ENCODE measurements at regions not wholly inside any gene's neighbourhood (a gene's known extent, or its start where the extent isn't known, plus 50 kb on each side); places are given as distances from the start of the nearest gene placed in this dataset.

- Histone ChIP-seq H3K27ac (no peak overlapping the region), H3K4me3 (no peak overlapping the region)
- TF ChIP-seq CTCF (IDR thresholded peaks at IDR 0.05), result no peak
- TF ChIP-seq POLR2A (IDR thresholded peaks at IDR 0.05), result no peak
Observed at GRCh38 chr2:18824325-18824790, 235.0 kb upstream of the NT5C1B start.

GRCh38 chr2:18821431-18821830 is 232.1 kb upstream of the NT5C1B start:
- intact Hi-C loops (cut with DNase I), result no loop called here
- ATAC-seq, result no peak
- no peak overlapping the region for H3K4me3 ChIP-seq
- TF ChIP-seq CTCF (IDR thresholded peaks at IDR 0.05) (no peak), POLR2A (IDR thresholded peaks at IDR 0.05) (no peak)
- H3K4me1 ChIP-seq, result peaks cover 0 to 6% (median 0%) of the 10 kb centered on the region in 12 donors
- no peaks in the 10 kb centered on the region for H3K27me3 ChIP-seq
- no peak overlapping the region for H3K27ac ChIP-seq
- DNase-seq, result no peak
- 58 to 73% (median 63%) methylated on average over 1 of the region's 1 CpG for WGBS, 4 donors
- H3K9me3 ChIP-seq, result no peaks in the 10 kb centered on the region
- no peaks in the 10 kb centered on the region for H3K36me3 ChIP-seq

More at GRCh38 chr2:18824325-18824790, 235.0 kb upstream of the NT5C1B start:
- Histone ChIP-seq H3K9me3 (no peaks in the 10 kb centered on the region), H3K27me3 (no peaks in the 10 kb centered on the region), H3K36me3 (no peaks in the 10 kb centered on the region), H3K4me1 (peaks cover 0 to 7% (median 2%) of the 10 kb centered on the region in 12 donors)
- 70 to 84% (median 79%) methylated on average over 2 of the region's 2 CpGs for WGBS, 4 donors
- intact Hi-C loops (cut with DNase I), result no loop called here
- ATAC-seq (no peak), DNase-seq (no peak)

- H3K4me1 ChIP-seq, result peaks cover 0 to 6% (median 0%) of the 10 kb centered on the region in 12 donors
- no peaks in the 10 kb centered on the region for H3K36me3 ChIP-seq
- H3K4me3 ChIP-seq, result no peak overlapping the region
- no peak for ATAC-seq
- no peaks in the 10 kb centered on the region for H3K9me3 ChIP-seq
- no peaks in the 10 kb centered on the region for H3K27me3 ChIP-seq
- TF ChIP-seq POLR2A (IDR thresholded peaks at IDR 0.05) (no peak), CTCF (IDR thresholded peaks at IDR 0.05) (no peak)
- intact Hi-C loops (cut with DNase I), result no loop called here
- DNase-seq, result no peak
- 66 to 73% (median 70%) methylated on average over 1 of the region's 1 CpG for WGBS, 4 donors
- no peak overlapping the region for H3K27ac ChIP-seq
Observed at GRCh38 chr2:18820966-18821365, 231.6 kb upstream of the NT5C1B start.

- DNase-seq (no peak), ATAC-seq (no peak)
- Histone ChIP-seq H3K4me1 (peaks cover 0 to 2% (median 0%) of the 10 kb centered on the region in 12 donors), H3K36me3 (no peaks in the 10 kb centered on the region), H3K4me3 (no peak overlapping the region), H3K27me3 (no peaks in the 10 kb centered on the region), H3K27ac (no peak overlapping the region), H3K9me3 (no peaks in the 10 kb centered on the region)
- WGBS, 4 donors, result 73 to 81% (median 79%) methylated on average over 2 of the region's 2 CpGs
- TF ChIP-seq POLR2A (IDR thresholded peaks at IDR 0.05) (no peak), CTCF (IDR thresholded peaks at IDR 0.05) (no peak)
- intact Hi-C loops (cut with DNase I), result no loop called here
Observed at GRCh38 chr2:18819566-18819965, 230.2 kb upstream of the NT5C1B start.

Data from heart left ventricle (tissue), 16 donors.